ENCODE measurements at regions not wholly inside any gene's neighbourhood (a gene's known extent, or its start where the extent isn't known, plus 50 kb on each side); places are given as distances from the start of the nearest gene placed in this dataset.

- no peak overlapping the region for H3K23ac ChIP-seq (ENCODE audit: insufficient read length)
- H2AFZ ChIP-seq (ENCODE audit: low read length): no peak overlapping the region
- H3K79me1 ChIP-seq (ENCODE audit: low read depth, low read length): no peaks in the 10 kb centered on the region
- H3K4ac ChIP-seq (replicated peaks; ENCODE audit: insufficient read length, low read depth, low read length): no peak overlapping the region
- H4K5ac ChIP-seq (ENCODE audit: insufficient read length, low read depth, low read length): no peak overlapping the region
- H3K14ac ChIP-seq (ENCODE audit: insufficient read length): no peak overlapping the region
- no peak overlapping the region for H2BK5ac ChIP-seq (ENCODE audit: low read depth, low read length)
- H3K9ac ChIP-seq (replicated peaks in 1 of 4; ENCODE audit: extremely low read depth in 1 of 4, low read depth in 3 of 4, low read length in 3 of 4): no peak overlapping the region
- WGBS, 2 experiments (ENCODE audit: extremely low coverage in 1 of 2, insufficient coverage in 1 of 2, insufficient read length in 1 of 2, insufficient replicate concordance in 2 of 2, low coverage in 1 of 2, low lambda C conversion rate in 2 of 2, missing lambda C conversion rate in 1 of 2): 95% methylated on average over 4 of the region's 4 CpGs; no CpG with 5 or more reads in 1 of the 2 experiments
- H2BK12ac ChIP-seq (ENCODE audit: low read depth, low read length): no peak overlapping the region
- TF ChIP-seq TCF12 (IDR thresholded peaks at IDR 0.05; ENCODE audit: low read depth, low read length): no peak
- H3K36me3 ChIP-seq (ENCODE audit: control insufficient read depth in 2 of 4, insufficient read depth in 4 of 4, low read length in 3 of 4): no peaks in the 10 kb centered on the region
- H2BK20ac ChIP-seq (ENCODE audit: low read length): no peak overlapping the region
- no peak overlapping the region for H3K4me3 ChIP-seq (ENCODE audit: extremely low read depth in 1 of 4, insufficient read depth in 2 of 4, low read depth in 3 of 4, low read length in 4 of 4)
- H4K91ac ChIP-seq (replicated peaks; ENCODE audit: insufficient read length, low read length): no peak overlapping the region
- no peak overlapping the region for H2AK5ac ChIP-seq (ENCODE audit: low read depth, low read length)
- POLR2A ChIA-PET (ENCODE audit: partially characterized antibody): no interaction called here
- no peak overlapping the region for H3K27ac ChIP-seq (ENCODE audit: low read depth, low read length)
- 0 out of 4 replicates have a peak, but pooled peaks cover 0 to 3% of the 10 kb centered on the region in 2 experiments for H3K9me3 ChIP-seq (ENCODE audit: insufficient read depth in 2 of 2, low read depth in 1 of 2, low read length in 1 of 2)
- H3K4me1 ChIP-seq (replicated peaks in 1 of 4; ENCODE audit: control insufficient read depth in 3 of 4, insufficient read depth in 4 of 4, low read length in 3 of 4): no peaks in the 10 kb centered on the region
- H3K79me2 ChIP-seq (ENCODE audit: control insufficient read depth in 1 of 2, insufficient read depth in 2 of 2, low read length in 2 of 2): no peaks in the 10 kb centered on the region
- no peak overlapping the region for H4K8ac ChIP-seq (ENCODE audit: extremely low read depth, insufficient read depth, low read length)
- H3K23me2 ChIP-seq (ENCODE audit: low read depth, low read length): no peaks in the 10 kb centered on the region
- H4K20me1 ChIP-seq (replicated peaks in 1 of 2; ENCODE audit: control insufficient read depth in 1 of 2, insufficient read depth in 2 of 2, low read length in 2 of 2): no peaks in the 10 kb centered on the region
- H3K27me3 ChIP-seq (replicated peaks in 1 of 4; ENCODE audit: control insufficient read depth in 3 of 4, extremely low read depth in 1 of 4, insufficient read depth in 3 of 4, low read length in 3 of 4): no peaks in the 10 kb centered on the region
- H2BK15ac ChIP-seq (ENCODE audit: low read length): no peak overlapping the region
- CTCF ChIA-PET (ENCODE audit: partially characterized antibody): no interaction called here
- FAIRE-seq (no peak), DNase-seq (ENCODE audit: low read depth in 1 of 2, low spot score in 2 of 2) (no peak)
- no peak overlapping the region for H2BK120ac ChIP-seq (replicated peaks; ENCODE audit: low read depth, low read length)
- H3K18ac ChIP-seq (ENCODE audit: extremely low read depth, low read length): no peak overlapping the region
- no peak overlapping the region for H3K4me2 ChIP-seq (ENCODE audit: insufficient read depth in 1 of 2, low read depth in 2 of 2, low read length in 2 of 2)
- no peak overlapping the region for H3K56ac ChIP-seq (replicated peaks; ENCODE audit: insufficient read length, low read depth, low read length)
Observed at GRCh38 chr9:31467075-31467474, 917.4 kb upstream of the ACO1 start.
